ENCODE measurements at regions not wholly inside any gene's neighbourhood (a gene's known extent, or its start where the extent isn't known, plus 50 kb on each side); places are given as distances from the start of the nearest gene placed in this dataset.

GRCh38 chr3:63022114-63022513, 146.9 kb upstream of the CADPS start:
- no peak for TF ChIP-seq CTCF (IDR thresholded peaks at IDR 0.05; ENCODE audit: extremely low read depth, low read depth, low read length)
- Histone ChIP-seq H3K79me2 (ENCODE audit: insufficient read depth, low read length) (no peaks in the 10 kb centered on the region), H2AFZ (ENCODE audit: low read length) (no peak overlapping the region), H3K4me2 (ENCODE audit: insufficient read depth, low read length) (no peak overlapping the region), H3K27me3 (ENCODE audit: insufficient read depth, low read length) (no peaks in the 10 kb centered on the region), H3K4me1 (ENCODE audit: insufficient read depth, low read length) (no peaks in the 10 kb centered on the region), H3K9me3 (ENCODE audit: low read depth, low read length) (peaks cover 3% of the 10 kb centered on the region), H3K4me3 (ENCODE audit: insufficient read depth, low read length) (no peak overlapping the region), H3K27ac (ENCODE audit: low read depth, low read length) (no peak overlapping the region), H3K36me3 (ENCODE audit: insufficient read depth, low read length) (no peaks in the 10 kb centered on the region), H4K20me1 (ENCODE audit: insufficient read depth, low read length) (no peaks in the 10 kb centered on the region)
- no peak for DNase-seq (ENCODE audit: insufficient read length, low spot score, missing footprints)

GRCh38 chr3:63026722-63027121, 151.5 kb upstream of the CADPS start:
- H3K4me3 ChIP-seq (ENCODE audit: insufficient read depth, low read length) = no peak overlapping the region
- no peak overlapping the region for H2AFZ ChIP-seq (ENCODE audit: low read length)
- no peak for DNase-seq (ENCODE audit: insufficient read length, low spot score, missing footprints)
- no peak overlapping the region for H3K27ac ChIP-seq (ENCODE audit: low read depth, low read length)
- H3K4me1 ChIP-seq (ENCODE audit: insufficient read depth, low read length) = no peaks in the 10 kb centered on the region
- H3K9me3 ChIP-seq (ENCODE audit: low read depth, low read length) = peaks cover 3% of the 10 kb centered on the region
- H3K36me3 ChIP-seq (ENCODE audit: insufficient read depth, low read length) = no peaks in the 10 kb centered on the region
- H3K4me2 ChIP-seq (ENCODE audit: insufficient read depth, low read length) = no peak overlapping the region
- no peaks in the 10 kb centered on the region for H3K27me3 ChIP-seq (ENCODE audit: insufficient read depth, low read length)
- TF ChIP-seq CTCF (IDR thresholded peaks at IDR 0.05; ENCODE audit: extremely low read depth, low read depth, low read length) = no peak
- no peaks in the 10 kb centered on the region for H3K79me2 ChIP-seq (ENCODE audit: insufficient read depth, low read length)
- no peaks in the 10 kb centered on the region for H4K20me1 ChIP-seq (ENCODE audit: insufficient read depth, low read length)

GRCh38 chr3:63029326-63029725, 154.1 kb upstream of the CADPS start:
- Histone ChIP-seq H3K36me3 (ENCODE audit: insufficient read depth, low read length) (no peaks in the 10 kb centered on the region), H3K4me2 (ENCODE audit: insufficient read depth, low read length) (no peak overlapping the region), H3K79me2 (ENCODE audit: insufficient read depth, low read length) (no peaks in the 10 kb centered on the region), H3K27me3 (ENCODE audit: insufficient read depth, low read length) (no peaks in the 10 kb centered on the region), H3K4me3 (ENCODE audit: insufficient read depth, low read length) (no peak overlapping the region), H3K27ac (ENCODE audit: low read depth, low read length) (no peak overlapping the region), H3K9me3 (ENCODE audit: low read depth, low read length) (no peaks in the 10 kb centered on the region), H2AFZ (ENCODE audit: low read length) (no peak overlapping the region), H3K4me1 (ENCODE audit: insufficient read depth, low read length) (no peaks in the 10 kb centered on the region), H4K20me1 (ENCODE audit: insufficient read depth, low read length) (no peaks in the 10 kb centered on the region)
- TF ChIP-seq CTCF (IDR thresholded peaks at IDR 0.05; ENCODE audit: extremely low read depth, low read depth, low read length) = no peak
- no peak for DNase-seq (ENCODE audit: insufficient read length, low spot score, missing footprints)

GRCh38 chr3:63029921-63030320, 154.7 kb upstream of the CADPS start:
- Histone ChIP-seq H3K4me1 (ENCODE audit: insufficient read depth, low read length) (no peaks in the 10 kb centered on the region), H3K4me2 (ENCODE audit: insufficient read depth, low read length) (no peak overlapping the region), H3K79me2 (ENCODE audit: insufficient read depth, low read length) (no peaks in the 10 kb centered on the region), H3K4me3 (ENCODE audit: insufficient read depth, low read length) (no peak overlapping the region), H2AFZ (ENCODE audit: low read length) (no peak overlapping the region), H3K27me3 (ENCODE audit: insufficient read depth, low read length) (no peaks in the 10 kb centered on the region), H3K27ac (ENCODE audit: low read depth, low read length) (no peak overlapping the region), H3K9me3 (ENCODE audit: low read depth, low read length) (no peaks in the 10 kb centered on the region), H3K36me3 (ENCODE audit: insufficient read depth, low read length) (no peaks in the 10 kb centered on the region), H4K20me1 (ENCODE audit: insufficient read depth, low read length) (no peaks in the 10 kb centered on the region)
- no peak for TF ChIP-seq CTCF (IDR thresholded peaks at IDR 0.05; ENCODE audit: extremely low read depth, low read depth, low read length)
- no peak for DNase-seq (ENCODE audit: insufficient read length, low spot score, missing footprints)
